Trophoblast cell (in vitro differentiated cells and primary cell): ENCODE measurements at regions not wholly inside any gene's neighbourhood (a gene's known extent, or its start where the extent isn't known, plus 50 kb on each side); places are given as distances from the start of the nearest gene placed in this dataset.

Experiments
- DNase-seq, 2 donors: peaks; one replicate each; pipeline ENCODE4 v3.0.0-alpha.2; 2016
- H2AFZ ChIP-seq: 2 replicates; pipeline ENCODE4 v1.6.1; 2013; ENCODE audit warnings: low read length, moderate library complexity, mild to moderate bottlenecking; ENCODE audit not compliant: insufficient read depth, poor library complexity
- H2AK5ac ChIP-seq: 2 replicates; pipeline ENCODE4 v1.6.1; 2013; ENCODE audit warnings: mild to moderate bottlenecking, low read length
- H2BK120ac ChIP-seq: 2 replicates; pipeline ENCODE4 v1.6.1; 2013; ENCODE audit warnings: low read length, mild to moderate bottlenecking, moderate library complexity; ENCODE audit not compliant: insufficient read depth, poor library complexity
- H2BK12ac ChIP-seq: 2 replicates; pipeline ENCODE4 v1.6.1; 2013; ENCODE audit warnings: mild to moderate bottlenecking, low read length, moderate library complexity
- H2BK5ac ChIP-seq: 2 replicates; pipeline ENCODE4 v1.6.1; 2013; ENCODE audit warnings: low read length, low read depth, moderate library complexity, mild to moderate bottlenecking; ENCODE audit not compliant: poor library complexity
- H3K14ac ChIP-seq: 2 replicates; pipeline ENCODE4 v1.6.1; 2013; ENCODE audit warnings: mild to moderate bottlenecking, low read length
- H3K18ac ChIP-seq: 2 replicates; pipeline ENCODE4 v1.6.1; 2013; ENCODE audit warnings: mild to moderate bottlenecking, low read length
- H3K23ac ChIP-seq: 2 replicates; pipeline ENCODE4 v1.6.1; 2013; ENCODE audit warnings: low read length
- H3K27ac ChIP-seq: 2 replicates; pipeline ENCODE4 v1.5.1; 2013; ENCODE audit warnings: low read depth, mild to moderate bottlenecking, inconsistent platforms, low read length, moderate library complexity
- H3K27me3 ChIP-seq: 2 replicates; pipeline ENCODE4 v1.6.1; 2013; ENCODE audit warnings: inconsistent platforms, mild to moderate bottlenecking, low read length, moderate library complexity; ENCODE audit not compliant: insufficient read depth
- H3K36me3 ChIP-seq, 2 experiments: 1 replicate in 1 of 2; 2 replicates in 1 of 2; pipeline ENCODE4 v1.6.1; 2013; ENCODE audit warnings: low read length in 2 of 2, mild to moderate bottlenecking in 2 of 2, moderate library complexity in 1 of 2; ENCODE audit not compliant: insufficient read depth in 2 of 2, control insufficient read depth in 1 of 2
- H3K4ac ChIP-seq: 2 replicates; pipeline ENCODE4 v1.6.1; 2013; ENCODE audit warnings: low read depth, mild to moderate bottlenecking, low read length, moderate library complexity
- H3K4me1 ChIP-seq, 2 experiments: 1 replicate in 1 of 2; 2 replicates in 1 of 2; pipeline ENCODE4 v1.6.1; 2013; ENCODE audit warnings: low read length in 2 of 2, mild to moderate bottlenecking in 2 of 2, moderate library complexity in 1 of 2; ENCODE audit not compliant: insufficient read depth in 2 of 2, control insufficient read depth in 1 of 2
- H3K4me2 ChIP-seq: 2 replicates; pipeline ENCODE4 v1.6.1; 2013; ENCODE audit warnings: inconsistent platforms, mild to moderate bottlenecking, low read length, moderate library complexity
- H3K4me3 ChIP-seq: 2 replicates; pipeline ENCODE4 v1.5.1; 2013; ENCODE audit warnings: mild to moderate bottlenecking, low read depth, low read length, inconsistent platforms
- H3K79me1 ChIP-seq: one replicate; pipeline ENCODE4 v1.6.1; 2013; ENCODE audit warnings: low read length
- H3K79me2 ChIP-seq: 2 replicates; pipeline ENCODE4 v1.6.1; 2013; ENCODE audit warnings: low read length, mild to moderate bottlenecking; ENCODE audit not compliant: control insufficient read depth, insufficient read depth, poor library complexity
- H3K9ac ChIP-seq: 2 replicates; pipeline ENCODE4 v1.6.1; 2013; ENCODE audit warnings: mild to moderate bottlenecking, low read length
- H3K9me3 ChIP-seq: 2 replicates; pipeline ENCODE4 v1.6.1; 2013; ENCODE audit warnings: low read depth, mild to moderate bottlenecking, control low read depth, inconsistent platforms, low read length; ENCODE audit not compliant: insufficient read depth
- H4K12ac ChIP-seq: 2 replicates; pipeline ENCODE4 v1.6.1; 2013; ENCODE audit warnings: low read depth, mild to moderate bottlenecking, low read length, moderate library complexity
- H4K8ac ChIP-seq: 2 replicates; pipeline ENCODE4 v1.6.1; 2013; ENCODE audit warnings: low read depth, mild to moderate bottlenecking, low read length, moderate library complexity
- H4K91ac ChIP-seq: one replicate; pipeline ENCODE4 v1.6.1; 2013; ENCODE audit warnings: low read depth, mild to moderate bottlenecking, low read length, moderate library complexity
- WGBS: extraction: QIAGEN DNeasy Blood & Tissue Kit; methylation state at CpG from one replicate; pipeline ENCODE4 v1.1.7; 2013; ENCODE audit warnings: missing lambda C conversion rate; ENCODE audit not compliant: insufficient read length, insufficient coverage; ENCODE audit errors: extremely low coverage; 5-methylcytosine and 5-hydroxymethylcytosine counted together

DNA sequence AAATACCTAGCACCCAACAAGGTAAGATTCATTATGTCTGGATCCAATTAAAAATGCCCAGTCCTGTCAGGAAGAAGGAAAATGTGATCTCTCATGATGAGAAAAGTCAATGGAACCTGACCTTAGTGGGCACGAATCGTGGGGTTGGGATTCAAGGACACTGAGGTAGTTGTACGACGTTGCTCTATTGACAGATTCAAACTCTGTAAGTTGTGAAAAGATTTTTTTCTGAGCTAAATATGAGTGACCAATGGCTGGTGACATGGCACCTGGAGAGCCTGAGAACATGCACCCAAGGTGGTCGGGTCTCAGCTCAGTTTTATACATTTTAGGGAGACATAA is 148.2 kb downstream of the NDUFA10 start:
- no CpG with 5 or more reads among the region's 5 CpGs for WGBS

GRCh38 chr2:239876271-239876947 is 148.7 kb downstream of the NDUFA10 start:
- no peak overlapping the region for H2BK12ac ChIP-seq
- no peaks in the 10 kb centered on the region for H3K79me1 ChIP-seq
- no peak overlapping the region for H3K27ac ChIP-seq
- no peak overlapping the region for H2BK5ac ChIP-seq
- no peaks in the 10 kb centered on the region for H3K9me3 ChIP-seq
- no peak overlapping the region for H2AFZ ChIP-seq
- H4K12ac ChIP-seq = no peak overlapping the region
- no peak overlapping the region for H3K23ac ChIP-seq
- H2BK120ac ChIP-seq = no peak overlapping the region
- no peaks in the 10 kb centered on the region for H3K36me3 ChIP-seq
- no peak overlapping the region for H3K14ac ChIP-seq
- H2AK5ac ChIP-seq = no peak overlapping the region
- no peak for DNase-seq
- H3K79me2 ChIP-seq = no peaks in the 10 kb centered on the region
- no peaks in the 10 kb centered on the region for H3K27me3 ChIP-seq
- H3K18ac ChIP-seq = no peak overlapping the region
- no peak overlapping the region for H3K9ac ChIP-seq
- H3K4me3 ChIP-seq = no peak overlapping the region
- H3K4ac ChIP-seq = no peak overlapping the region
- H3K4me2 ChIP-seq = no peak overlapping the region
- H4K8ac ChIP-seq = no peak overlapping the region
- H3K4me1 ChIP-seq = no peaks in the 10 kb centered on the region
- no CpG with 5 or more reads among the region's 18 CpGs for WGBS
- no peak overlapping the region for H4K91ac ChIP-seq

More for the DNA sequence above, 148.2 kb downstream of the NDUFA10 start:
- Histone ChIP-seq H2BK120ac (no peak overlapping the region), H4K12ac (no peak overlapping the region), H3K4me3 (no peak overlapping the region), H3K14ac (no peak overlapping the region), H2BK12ac (no peak overlapping the region), H4K91ac (no peak overlapping the region), H3K27me3 (no peaks in the 10 kb centered on the region), H3K79me2 (no peaks in the 10 kb centered on the region), H3K79me1 (no peaks in the 10 kb centered on the region), H2AK5ac (no peak overlapping the region), H3K27ac (no peak overlapping the region), H4K8ac (no peak overlapping the region), H3K9me3 (no peaks in the 10 kb centered on the region), H3K18ac (no peak overlapping the region), H2AFZ (no peak overlapping the region), H3K4me1 (peaks cover 5% of the 10 kb centered on the region in 2 experiments), H3K36me3 (no peaks in the 10 kb centered on the region), H3K23ac (no peak overlapping the region), H3K4me2 (no peak overlapping the region), H3K4ac (no peak overlapping the region), H2BK5ac (no peak overlapping the region), H3K9ac (no peak overlapping the region)
- DNase-seq = no peak

DNA sequence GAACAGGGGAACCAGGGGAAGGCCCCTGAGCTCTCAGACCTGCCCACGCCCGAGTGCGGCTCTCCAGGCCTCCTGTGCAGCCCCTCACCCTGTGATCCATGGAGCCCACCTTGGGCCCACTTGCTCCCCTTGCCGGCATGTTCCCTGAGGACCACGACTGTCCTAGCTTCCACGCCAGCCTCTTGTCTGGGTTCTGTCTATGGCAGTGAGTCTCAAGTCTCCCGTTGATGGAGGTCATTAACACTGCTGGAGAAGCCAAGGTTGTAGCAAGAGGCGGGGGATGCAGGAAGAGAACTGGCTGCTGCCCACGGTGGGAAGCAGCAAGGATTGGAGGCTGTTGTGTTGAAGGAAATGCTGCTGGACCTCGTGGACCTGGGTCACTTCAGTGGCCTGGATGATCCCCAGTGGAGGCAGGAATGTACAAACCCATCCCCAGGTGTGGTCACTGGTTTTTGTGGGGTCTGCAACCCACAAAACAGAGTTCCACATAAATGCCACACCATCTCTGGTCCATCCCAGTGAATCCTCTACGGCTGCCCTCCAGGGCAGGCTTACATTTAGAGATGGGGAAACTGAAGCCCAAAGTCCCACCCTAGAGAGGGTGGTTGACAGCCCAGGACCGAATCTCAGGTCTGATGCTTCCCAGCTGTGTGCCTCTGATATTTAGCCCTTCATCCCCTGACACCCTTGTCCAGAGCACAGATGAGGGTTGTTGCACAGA is 150.3 kb downstream of the NDUFA10 start:
- Histone ChIP-seq H2BK120ac (no peak overlapping the region), H4K8ac (no peak overlapping the region), H2AK5ac (no peak overlapping the region), H3K18ac (no peak overlapping the region), H3K23ac (no peak overlapping the region), H3K27ac (no peak overlapping the region), H3K79me1 (no peaks in the 10 kb centered on the region), H3K9me3 (no peaks in the 10 kb centered on the region), H4K91ac (no peak overlapping the region), H3K4me3 (no peak overlapping the region), H3K4ac (no peak overlapping the region), H3K4me1 (no peaks in the 10 kb centered on the region), H2BK12ac (no peak overlapping the region), H3K4me2 (no peak overlapping the region), H3K27me3 (no peaks in the 10 kb centered on the region), H3K79me2 (no peaks in the 10 kb centered on the region), H2AFZ (no peak overlapping the region), H4K12ac (no peak overlapping the region), H2BK5ac (no peak overlapping the region), H3K36me3 (no peaks in the 10 kb centered on the region), H3K14ac (no peak overlapping the region), H3K9ac (no peak overlapping the region)
- no peak for DNase-seq
- WGBS = no CpG with 5 or more reads among the region's 12 CpGs

- H3K27ac ChIP-seq = no peak overlapping the region
- H3K14ac ChIP-seq = no peak overlapping the region
- no peak for DNase-seq
- no peak overlapping the region for H3K23ac ChIP-seq
- H4K91ac ChIP-seq = no peak overlapping the region
- no peak overlapping the region for H3K4ac ChIP-seq
- no peaks in the 10 kb centered on the region for H3K79me1 ChIP-seq
- H4K12ac ChIP-seq = no peak overlapping the region
- no peak overlapping the region for H3K9ac ChIP-seq
- no peak overlapping the region for H2BK120ac ChIP-seq
- H3K9me3 ChIP-seq = no peaks in the 10 kb centered on the region
- no peak overlapping the region for H4K8ac ChIP-seq
- no peak overlapping the region for H2AFZ ChIP-seq
- H3K36me3 ChIP-seq = no peaks in the 10 kb centered on the region
- H2AK5ac ChIP-seq = no peak overlapping the region
- no peak overlapping the region for H2BK5ac ChIP-seq
- no peak overlapping the region for H3K4me3 ChIP-seq
- no peaks in the 10 kb centered on the region for H3K27me3 ChIP-seq
- no peak overlapping the region for H2BK12ac ChIP-seq
- H3K18ac ChIP-seq = no peak overlapping the region
- H3K79me2 ChIP-seq = no peaks in the 10 kb centered on the region
- H3K4me1 ChIP-seq = no peaks in the 10 kb centered on the region
- H3K4me2 ChIP-seq = no peak overlapping the region
- no CpG with 5 or more reads among the region's 28 CpGs for WGBS
Observed at GRCh38 chr2:239873656-239874635, 151.2 kb downstream of the NDUFA10 start.
